Pulmonary artery endothelial cell (primary cell): ENCODE measurements at regions not wholly inside any gene's neighbourhood (a gene's known extent, or its start where the extent isn't known, plus 50 kb on each side); places are given as distances from the start of the nearest gene placed in this dataset.

Source experiments
- DNase-seq: peaks from one replicate; pipeline ENCODE4 v3.0.0-alpha.2; 2011; ENCODE audit warnings: low read depth, low spot score

DNA sequence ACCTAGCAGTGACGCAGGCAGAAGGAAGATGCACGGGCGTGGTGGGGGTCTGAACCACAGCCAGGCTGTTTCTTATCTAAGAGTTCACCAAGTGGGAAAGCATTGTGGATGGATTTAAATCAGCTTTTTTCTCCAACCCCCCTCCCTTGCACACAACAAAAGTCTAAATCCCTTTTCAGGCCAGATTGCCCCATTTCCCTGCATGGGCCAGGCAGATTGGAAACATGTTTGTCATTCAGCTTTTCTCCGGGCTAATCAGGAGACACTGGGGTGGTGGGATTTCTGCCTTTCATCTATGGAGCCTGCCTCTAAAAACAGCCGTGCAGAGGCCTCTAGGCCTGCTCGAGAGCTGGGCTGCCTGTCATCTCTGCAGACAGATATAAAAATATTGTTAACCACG lies 166.3 kb upstream of the LEF1 start:
- no peak for DNase-seq

DNA sequence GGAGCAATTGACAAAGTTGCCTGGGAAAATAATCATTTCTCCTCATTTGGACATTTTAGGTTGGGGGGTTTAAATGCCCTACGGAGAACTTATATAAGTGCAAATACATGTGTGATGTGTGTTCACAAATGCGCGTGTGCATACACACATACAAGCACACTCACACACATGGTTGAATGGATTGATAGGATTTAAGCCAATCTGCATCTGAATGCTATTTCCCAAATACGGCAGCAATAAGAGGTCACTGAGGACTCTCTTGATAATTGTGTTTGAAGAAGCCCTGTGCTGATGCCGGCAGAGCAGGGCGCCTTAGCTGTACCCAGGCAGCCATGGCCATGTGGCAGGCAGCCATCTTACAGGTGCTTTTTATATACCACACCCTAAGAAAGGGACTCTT lies 165.3 kb upstream of the LEF1 start:
- DNase-seq, result no peak

DNA sequence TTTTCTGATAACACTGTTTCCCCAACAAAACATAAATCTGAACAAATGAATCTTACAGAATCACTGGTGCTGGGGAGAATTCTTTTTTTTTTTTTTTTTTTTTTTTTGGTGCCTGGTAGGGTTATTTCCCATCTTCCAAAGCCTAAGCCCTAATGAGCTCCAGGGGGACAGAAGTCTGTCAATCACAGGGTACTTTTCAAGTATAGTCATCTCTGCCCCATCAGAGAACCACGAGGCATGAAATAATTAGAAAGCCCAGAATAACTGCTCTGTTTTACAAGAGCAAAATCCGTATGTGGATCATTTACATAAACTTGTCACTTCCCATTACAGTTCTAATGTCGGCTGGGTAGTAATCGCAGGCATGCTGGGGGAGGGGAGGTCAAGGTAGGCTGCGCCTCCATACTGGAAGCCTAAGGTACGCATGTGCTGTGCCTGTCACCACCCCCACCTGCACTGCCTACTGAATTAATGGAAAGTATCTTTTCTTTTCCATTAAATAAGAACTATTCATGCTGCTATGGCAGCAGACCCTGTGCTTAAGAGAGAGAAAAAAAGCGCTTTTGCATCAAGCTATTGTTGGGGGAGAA lies 164.7 kb upstream of the LEF1 start:
- DNase-seq, result no peak

DNA sequence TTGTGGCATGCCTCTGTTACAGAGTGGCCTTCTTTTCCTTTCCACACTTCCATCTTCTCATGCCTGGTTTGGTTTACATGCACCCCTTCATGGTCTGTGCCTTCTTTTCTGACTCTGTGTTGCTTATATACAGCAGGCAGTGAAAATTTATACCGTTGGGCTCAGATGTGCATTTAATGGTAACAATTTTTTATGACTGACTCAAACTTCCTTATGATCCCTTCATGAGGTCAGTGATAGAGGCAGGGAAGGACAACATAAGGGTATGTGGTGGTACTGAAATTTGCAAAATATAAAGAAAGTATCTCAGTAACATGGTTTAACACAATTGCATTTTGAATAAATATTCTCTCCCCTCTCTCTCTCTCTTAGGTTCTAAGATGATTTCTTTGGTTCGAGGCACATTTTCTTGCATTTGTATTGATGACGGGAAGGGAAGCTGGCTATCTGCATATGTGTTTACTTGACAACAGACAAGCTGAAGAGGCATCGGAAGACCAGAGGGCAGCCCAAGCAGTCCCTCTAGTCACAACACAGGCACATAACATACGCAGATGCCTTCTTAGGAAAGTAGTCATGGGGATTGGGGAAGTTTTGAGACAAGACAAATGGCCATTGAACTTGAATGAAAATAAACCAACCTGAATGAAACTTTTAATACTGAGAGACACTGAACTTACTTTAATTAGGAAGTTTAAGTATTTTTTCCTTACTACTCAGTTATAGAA lies 163.3 kb upstream of the LEF1 start:
- no peak for DNase-seq

DNA sequence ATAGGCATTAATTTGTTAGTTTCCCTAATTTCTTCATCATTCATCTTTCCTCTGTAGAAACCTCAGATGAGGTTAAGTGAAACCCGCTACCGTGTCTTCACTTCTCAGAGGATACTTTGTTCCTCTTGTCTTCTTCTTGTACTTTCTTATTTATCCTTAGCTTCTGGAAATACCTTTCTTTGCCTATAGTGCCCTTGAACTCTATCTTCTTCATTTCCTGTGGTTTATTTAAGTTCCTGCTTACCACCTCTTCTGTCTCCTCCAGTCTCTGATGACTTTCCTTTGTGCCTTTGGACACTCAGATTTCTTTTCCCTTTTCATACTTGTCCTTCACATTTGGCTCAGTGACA lies 159.6 kb upstream of the LEF1 start:
- DNase-seq, result no peak

DNA sequence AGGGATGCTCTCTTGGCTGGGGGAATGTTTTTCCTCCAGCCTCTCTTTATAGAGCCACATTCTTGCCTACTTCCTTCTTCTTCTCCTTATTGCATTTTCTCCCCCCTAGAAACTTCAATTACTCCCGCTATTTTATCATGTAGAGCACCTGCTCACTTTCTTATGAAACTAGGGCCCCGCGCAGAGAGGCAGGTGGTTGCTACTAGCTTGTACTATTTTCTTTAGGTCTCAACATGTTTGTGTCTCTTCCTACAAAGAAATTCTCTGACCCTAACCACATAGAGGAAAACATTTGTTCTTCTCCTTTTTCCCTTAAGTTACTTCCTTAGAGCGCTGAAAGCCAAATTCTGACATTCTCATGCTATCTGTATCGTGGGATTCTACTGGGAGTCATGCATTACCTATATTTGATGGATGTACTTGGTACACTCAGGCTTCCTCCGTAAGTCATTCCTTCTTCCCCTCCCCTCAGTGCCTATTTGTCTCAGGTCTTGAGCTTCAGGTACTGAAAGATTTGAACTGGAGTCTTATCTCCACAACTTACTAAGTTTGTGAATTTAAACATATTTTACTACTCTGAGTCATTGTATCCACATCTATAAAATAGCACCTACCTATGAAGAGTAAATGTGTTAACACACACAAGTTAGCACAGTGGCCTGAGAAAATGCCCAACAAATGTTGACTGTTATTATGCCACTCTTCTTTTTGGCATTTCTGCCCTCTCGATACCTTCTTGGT lies 159.1 kb upstream of the LEF1 start:
- no peak for DNase-seq

DNA sequence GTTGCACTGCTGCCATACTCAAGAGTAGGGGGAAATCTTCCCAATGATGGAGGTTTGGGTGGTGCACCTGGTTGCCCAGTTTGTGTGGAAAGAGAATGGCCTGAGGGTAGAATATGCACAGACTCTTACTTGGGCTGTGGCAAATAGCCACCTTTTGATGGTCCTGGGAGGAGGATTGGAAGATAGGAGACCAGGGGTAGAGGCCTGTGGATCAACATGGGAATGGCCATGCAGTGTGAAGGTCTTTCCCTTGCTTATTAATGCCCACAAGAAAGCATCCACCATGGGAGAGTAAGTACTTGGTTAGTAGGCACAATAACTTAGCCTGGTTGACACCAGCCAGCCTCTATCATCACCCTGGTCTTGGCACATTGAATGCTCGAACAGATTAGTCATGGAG lies 156.8 kb upstream of the LEF1 start:
- no peak for DNase-seq

DNA sequence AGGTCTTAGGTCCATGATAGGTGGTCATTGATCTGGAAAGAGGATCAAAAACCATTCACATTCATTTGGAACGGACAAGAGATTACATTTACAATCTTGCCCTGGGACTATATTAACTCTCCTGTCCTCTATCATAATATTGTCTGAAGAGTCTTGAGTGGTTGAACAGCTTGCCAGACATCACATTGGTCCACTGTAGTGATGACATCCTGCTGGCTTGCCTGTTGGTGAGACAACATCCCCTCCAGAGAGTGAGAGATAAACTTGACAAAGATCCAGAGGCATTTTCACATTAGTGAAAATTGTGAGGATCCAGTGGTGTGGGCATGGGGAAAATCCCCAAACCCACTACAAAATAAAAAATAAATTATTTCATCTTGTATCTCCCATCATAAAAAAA lies 155.7 kb upstream of the LEF1 start:
- no peak for DNase-seq

DNA sequence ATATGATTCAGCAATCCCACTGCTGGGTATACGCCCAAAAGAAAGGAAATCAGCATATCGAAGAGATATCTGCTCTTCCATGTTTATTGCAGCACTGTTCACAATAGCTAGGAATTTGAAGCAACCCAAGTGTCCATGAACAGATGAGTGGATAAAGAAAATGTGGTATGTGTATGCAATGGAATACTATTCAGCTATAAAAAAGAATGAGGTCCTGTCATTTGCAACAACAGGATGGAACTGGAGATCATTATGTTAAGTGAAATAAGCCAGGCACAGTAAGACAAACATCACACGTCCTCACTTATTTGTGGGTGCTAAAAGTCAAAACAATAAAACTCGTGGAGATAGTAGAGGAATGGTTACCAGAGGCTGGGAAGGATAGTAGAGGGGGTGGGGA lies 153.8 kb upstream of the LEF1 start:
- DNase-seq, result no peak

DNA sequence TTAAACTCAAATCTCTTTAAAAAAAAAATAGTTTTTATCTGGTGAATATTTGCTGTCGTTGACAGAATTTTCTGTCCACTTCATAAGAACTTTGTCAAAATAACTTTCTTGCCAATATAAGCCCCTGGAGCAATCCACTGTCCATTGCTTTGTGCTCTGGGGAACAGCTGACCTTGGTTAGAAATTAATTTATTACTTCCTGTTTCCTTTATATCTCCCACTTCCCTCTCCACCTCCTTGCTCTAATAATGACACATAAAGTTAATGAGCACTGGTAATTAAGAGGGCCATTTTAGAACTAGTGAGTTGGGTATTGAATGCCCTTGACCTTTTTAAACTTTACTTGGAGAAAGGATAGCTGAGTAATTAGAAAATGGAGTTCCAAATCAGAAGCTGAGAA lies 151.3 kb upstream of the LEF1 start:
- DNase-seq, result no peak

DNA sequence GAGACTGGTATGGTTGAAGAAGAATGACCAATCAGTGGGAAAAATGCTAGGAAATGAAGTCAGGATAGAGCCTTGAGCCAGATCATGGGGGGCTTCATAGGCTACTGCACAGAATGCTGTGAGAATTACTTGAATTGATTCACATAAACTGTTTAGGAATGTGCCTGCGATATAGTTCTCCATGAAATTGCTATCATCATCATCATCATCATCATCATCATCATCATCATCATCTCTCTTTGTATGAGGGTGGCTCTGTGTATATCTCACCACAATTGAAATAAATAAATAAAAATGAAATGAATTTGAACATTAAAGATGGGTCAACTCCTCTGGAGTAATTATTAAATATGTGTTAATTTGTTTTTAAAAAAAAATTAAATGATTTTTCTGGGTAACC lies 148.6 kb upstream of the LEF1 start:
- no peak for DNase-seq

DNA sequence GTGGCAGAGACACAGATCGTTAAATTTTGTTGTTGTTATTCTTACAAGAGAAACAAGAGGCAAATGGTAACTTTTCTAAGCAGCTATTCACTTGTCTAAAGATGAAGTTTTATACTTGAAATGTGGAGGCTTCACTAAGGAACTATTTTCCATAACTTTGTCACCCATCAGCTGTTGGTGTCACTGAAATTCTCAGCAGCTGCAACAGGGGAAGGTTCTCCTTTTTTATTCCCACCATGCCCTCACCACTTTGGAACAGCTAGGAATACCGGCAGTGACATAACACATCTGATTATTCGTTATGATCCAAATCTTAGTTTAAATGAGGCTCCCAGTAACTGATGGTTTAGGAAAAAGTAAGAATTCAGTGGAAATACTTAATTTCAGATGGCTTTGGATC lies 147.0 kb upstream of the LEF1 start:
- no peak for DNase-seq

DNA sequence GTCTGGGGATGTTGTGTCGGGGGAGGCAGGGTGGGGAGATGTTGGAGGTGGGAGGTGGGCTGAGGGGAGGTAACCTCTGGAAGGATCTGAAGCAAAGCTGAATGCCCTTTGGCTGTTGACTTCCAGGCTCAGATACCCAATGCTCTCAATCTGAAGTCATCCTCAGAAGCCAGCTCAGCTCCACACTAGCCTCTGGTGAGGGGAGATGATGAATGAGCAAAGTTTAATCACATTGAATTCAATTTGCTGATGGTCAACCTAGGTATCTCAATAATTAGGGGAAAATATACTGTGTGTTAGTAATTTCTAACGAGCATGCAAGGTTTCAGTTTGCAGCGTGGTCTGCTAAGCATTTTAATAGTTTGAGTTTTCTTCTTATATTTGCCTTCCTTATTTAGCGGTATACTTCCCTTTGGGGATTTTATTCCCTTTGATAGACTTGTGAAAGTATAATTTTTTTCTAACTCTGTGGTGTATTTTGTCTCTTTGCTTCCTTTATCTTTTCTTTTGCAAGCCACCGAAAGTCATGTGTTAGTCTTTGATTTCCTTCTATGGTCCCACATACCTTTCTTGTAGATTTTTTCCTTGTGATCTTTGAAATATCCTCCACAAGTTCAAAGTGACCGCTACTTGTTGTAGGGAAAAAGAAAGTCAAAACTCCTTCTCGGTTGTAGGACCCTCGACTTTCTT lies 146.3 kb upstream of the LEF1 start:
- no peak for DNase-seq

DNA sequence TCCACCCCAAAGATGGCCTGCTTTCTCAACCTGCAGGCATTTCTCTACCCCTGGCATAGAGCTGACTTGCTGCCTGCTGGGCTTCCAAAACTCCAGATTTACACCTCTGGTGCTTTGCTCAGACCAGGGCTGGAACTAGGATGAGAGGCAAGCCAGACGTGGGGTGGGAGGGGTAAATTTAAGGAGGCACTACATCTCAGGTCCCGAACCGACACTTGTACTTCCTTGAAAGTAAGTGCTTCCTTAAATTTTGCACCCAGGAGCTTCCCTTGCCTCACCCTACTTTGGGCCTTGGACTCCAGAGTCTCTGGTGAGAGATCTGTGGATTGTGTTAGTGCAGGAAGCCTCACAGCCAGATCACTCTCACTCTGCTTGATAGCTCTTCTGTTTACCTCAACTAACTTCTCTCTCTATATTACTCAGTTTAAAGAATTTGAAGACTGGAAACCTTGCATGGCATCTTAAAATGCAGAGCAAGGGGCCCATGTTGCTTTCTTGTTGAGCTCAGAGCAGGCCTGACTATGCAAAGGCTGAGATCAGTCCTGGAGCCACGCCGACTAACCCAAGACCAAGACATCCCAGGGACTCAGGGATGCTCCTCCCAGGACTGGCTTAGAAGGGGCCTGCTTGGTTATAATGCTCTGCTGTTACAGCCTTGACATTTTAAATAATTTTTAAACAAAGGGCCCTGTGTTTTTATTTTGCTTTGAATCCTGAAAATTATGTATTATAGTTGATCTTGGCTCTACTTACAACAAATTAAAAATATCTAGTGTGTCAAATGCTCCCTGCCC lies 145.0 kb upstream of the LEF1 start:
- DNase-seq, result no peak

DNA sequence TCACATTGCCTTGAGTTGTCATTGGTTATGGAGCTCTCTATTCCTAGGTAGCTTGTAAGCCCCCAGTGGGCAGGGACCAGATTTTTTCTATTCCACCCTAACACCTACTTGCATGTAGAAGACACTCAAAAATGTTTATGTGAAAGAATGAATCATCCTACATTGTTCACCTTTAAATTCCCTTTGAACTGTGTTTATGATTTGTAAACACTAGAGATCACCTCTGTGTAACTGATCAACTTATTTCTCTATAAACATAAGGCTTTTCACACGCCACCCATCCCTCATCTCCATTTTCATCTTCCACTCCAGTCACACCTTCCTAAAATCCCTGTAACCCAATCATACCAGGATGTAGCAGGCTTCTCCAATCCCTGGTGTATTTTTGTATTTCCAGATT lies 142.6 kb upstream of the LEF1 start:
- no peak for DNase-seq

DNA sequence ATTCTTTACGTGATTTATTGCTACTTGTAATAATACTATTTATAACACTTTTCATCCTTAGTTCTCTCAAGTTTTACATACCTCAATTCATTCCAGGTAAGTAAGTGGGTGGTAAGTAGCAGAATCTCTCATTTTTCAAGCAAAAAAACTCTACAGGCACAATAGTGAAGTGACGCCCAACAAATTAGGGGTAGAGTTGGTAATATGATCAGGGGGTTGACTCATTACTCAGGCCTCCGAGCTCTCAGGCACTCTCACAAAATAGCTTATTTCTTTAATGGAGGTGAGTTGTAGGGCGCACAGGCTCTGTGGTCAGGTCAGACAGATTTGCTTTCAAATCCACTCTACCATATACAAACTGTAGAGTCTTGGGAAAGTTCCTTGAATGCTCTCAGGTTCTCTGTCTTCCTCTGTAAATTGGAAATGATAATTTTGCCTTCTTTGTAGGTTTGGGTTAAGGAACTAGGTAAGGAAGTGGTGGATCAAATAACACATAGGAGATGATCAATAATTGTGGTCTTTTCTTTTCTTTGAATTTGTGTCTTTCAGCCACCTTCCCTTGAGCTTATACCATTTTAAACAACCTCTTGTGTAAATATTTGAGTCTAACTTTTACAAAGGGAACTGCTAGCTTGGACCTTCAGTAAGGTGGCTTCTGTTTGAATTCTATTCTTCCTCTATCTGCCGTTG lies 134.9 kb upstream of the LEF1 start:
- DNase-seq, result no peak

DNA sequence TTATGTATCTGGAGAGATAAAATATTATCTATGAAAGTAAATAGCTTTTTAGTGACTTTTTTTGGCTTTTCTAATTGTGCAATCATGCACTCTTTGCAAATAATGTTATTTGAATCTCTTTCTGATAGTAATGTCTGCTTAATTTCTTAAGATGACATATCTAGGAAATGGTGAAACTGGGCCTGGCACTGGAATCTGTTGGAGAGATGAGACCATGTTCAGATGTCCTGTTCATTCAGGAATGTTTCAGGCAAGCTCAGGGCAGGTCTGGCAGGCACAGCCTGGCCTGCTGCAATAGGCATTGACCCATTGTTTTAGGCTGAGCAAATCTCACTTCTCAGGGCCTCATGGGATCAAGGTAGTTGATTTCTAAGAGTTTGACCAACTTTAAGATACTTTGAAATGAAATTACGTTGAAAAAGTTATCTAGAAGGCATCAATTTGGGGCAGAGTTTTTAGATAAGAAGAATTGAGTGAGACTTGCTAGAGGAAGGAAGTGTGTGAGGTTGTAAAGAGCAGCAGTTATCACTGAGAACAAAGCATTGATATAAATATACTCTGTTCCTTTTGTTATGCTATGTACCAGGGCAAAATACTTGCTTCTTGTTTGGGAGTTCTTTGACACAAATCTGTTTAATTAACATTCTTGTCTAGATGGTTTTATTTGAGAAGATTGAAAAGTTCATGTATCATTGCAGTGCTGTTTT lies 133.0 kb upstream of the LEF1 start:
- no peak for DNase-seq

DNA sequence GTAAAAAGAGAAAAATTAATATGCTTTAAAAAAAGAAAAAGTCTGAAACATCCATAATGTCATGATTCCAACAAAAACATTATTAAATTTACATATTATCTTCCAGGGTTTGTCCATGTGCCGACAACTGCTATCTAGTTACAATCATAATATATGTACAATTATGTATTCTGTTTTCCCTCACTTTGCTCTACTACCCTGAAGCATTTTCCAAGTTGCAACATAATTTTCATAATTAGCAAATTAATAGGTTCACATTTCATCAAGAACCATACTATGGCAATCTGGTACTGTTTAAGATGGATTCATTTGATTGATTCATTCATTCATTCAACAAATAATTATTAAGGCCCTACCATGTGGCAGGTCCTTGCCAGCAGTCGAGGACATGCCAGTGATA lies 128.9 kb upstream of the LEF1 start:
- no peak for DNase-seq

DNA sequence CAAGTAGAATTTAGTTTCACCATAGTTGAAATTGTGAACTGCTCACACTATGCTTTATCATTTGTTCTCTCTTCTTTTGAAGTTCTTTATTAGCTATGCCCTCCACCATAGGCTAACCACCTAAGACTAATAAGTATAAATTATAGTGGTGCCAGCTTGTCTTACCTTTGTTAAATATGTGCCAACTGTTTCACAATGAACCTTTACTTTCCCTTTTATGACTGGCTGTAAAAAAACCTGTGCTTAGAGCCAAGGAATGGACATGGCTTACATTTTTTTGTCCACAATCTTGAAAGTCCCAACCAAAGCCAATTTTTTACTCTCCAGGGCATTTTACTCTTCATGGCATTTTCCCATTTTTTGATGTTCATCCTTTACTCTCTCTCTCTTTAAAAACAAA lies 123.5 kb upstream of the LEF1 start:
- no peak for DNase-seq

DNA sequence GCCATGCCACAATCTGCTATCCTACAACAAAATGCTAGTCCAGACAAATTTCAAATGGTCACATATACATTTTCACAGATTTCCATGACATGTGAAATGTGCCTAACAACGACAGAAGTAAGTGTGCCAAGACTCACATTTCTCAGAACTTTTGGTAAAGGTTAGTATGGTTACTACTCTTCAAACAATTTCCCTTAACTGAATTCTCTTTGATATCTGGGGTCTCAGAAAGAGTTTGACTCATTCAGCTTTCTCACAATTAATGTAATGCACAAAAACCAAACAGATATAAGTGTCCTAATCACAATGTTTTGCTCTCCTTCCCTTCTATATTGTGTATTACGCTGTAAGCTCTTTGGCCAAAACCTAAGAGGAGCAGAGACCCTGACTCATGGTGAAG lies 122.4 kb upstream of the LEF1 start:
- DNase-seq, result no peak
